ENCODE measurements at regions not wholly inside any gene's neighbourhood (a gene's known extent, or its start where the extent isn't known, plus 50 kb on each side); places are given as distances from the start of the nearest gene placed in this dataset.
"Not testable (repeated sequence)": the region's sequence is repeated elsewhere in the genome, so short reads cannot be mapped to it uniquely, and the experiment has no call there.

DNA sequence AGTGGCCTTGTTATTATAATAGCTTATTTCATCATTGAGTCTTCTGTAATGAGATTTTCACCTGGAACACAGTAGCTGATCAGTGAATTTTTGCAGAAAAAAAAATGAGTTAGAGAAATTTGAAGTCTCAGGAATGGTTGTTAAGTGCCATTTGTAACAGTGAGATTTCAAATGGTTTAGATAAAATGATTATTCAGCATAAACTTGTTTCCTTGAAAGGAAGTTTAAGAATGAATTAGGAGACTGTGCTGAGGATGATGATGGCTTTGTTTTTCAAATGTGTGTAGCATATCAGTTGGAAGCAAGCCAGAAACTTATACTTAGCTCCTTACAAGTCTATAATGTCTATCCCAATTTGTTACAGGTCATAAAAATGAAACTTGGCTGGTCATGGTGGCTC is 225.1 kb downstream of the LRRC3B start:
- no peak overlapping the region for H3K4me3 ChIP-seq (ENCODE audit: low read length)
- no peaks in the 10 kb centered on the region for H3K4me1 ChIP-seq (ENCODE audit: control insufficient read depth, insufficient read depth, low read length)
- no peaks in the 10 kb centered on the region for H3K36me3 ChIP-seq (ENCODE audit: control insufficient read depth, insufficient read depth, low read length)
- H3K27ac ChIP-seq (ENCODE audit: low read length), result no peak overlapping the region
- no peak for DNase-seq
- H3K27me3 ChIP-seq (ENCODE audit: control insufficient read depth, insufficient read depth, low read length), result no peaks in the 10 kb centered on the region
- H3K9me3 ChIP-seq (ENCODE audit: control insufficient read depth, low read depth, low read length), result no peaks in the 10 kb centered on the region

DNA sequence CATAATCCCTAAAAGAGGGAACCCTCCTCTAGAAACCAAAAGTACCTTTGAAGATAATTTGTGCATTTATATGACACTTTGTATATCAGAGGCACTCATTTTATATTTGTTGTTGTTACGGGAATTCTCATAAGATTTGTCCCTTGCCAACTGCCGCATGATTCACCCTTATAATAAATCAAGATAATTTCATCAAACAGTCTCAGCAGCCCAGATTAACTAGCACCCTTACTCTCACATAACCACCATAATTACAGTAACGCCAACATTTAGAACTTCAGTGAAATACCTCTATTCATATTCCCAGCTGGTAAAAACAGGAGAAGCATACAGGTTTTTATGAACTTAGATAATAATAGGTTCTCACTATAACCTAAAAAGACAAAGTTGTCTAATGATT is 271.9 kb downstream of the LRRC3B start:
- 0% methylated on average over 1 of the region's 3 CpGs for WGBS (ENCODE audit: insufficient coverage, low lambda C conversion rate)
- no peak overlapping the region for H3K27ac ChIP-seq (ENCODE audit: low read length)
- no peaks in the 10 kb centered on the region for H3K4me1 ChIP-seq (ENCODE audit: control insufficient read depth, insufficient read depth, low read length)
- DNase-seq, result no peak
- no peaks in the 10 kb centered on the region for H3K27me3 ChIP-seq (ENCODE audit: control insufficient read depth, insufficient read depth, low read length)
- H3K4me3 ChIP-seq (ENCODE audit: low read length), result no peak overlapping the region
- H3K9me3 ChIP-seq (ENCODE audit: control insufficient read depth, low read depth, low read length), result no peaks in the 10 kb centered on the region
- H3K36me3 ChIP-seq (ENCODE audit: control insufficient read depth, insufficient read depth, low read length), result no peaks in the 10 kb centered on the region

DNA sequence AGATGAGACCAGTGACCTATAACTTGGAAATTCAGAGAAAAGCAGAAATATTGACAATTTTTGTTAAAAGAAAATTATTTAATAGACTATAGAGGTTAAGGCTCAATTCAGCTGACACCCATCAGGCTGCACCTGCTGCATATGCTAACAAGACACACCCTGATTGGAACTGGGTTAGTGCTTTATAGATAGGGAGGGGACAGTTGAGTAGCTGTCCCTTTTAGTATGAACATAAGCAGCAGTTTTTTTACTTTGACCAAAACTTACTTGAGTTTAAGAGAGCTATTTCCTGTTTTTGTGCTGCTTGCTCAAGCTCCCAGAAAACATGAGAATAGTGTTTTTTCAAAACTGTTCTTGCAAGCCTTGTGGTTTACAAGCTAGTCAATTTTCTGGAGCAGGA is 292.6 kb downstream of the LRRC3B start:
- Histone ChIP-seq H3K4me1 (ENCODE audit: control insufficient read depth, insufficient read depth, low read length) (no peaks in the 10 kb centered on the region), H3K27me3 (ENCODE audit: control insufficient read depth, insufficient read depth, low read length) (no peaks in the 10 kb centered on the region), H3K36me3 (ENCODE audit: control insufficient read depth, insufficient read depth, low read length) (no peaks in the 10 kb centered on the region), H3K9me3 (ENCODE audit: control insufficient read depth, low read depth, low read length) (no peaks in the 10 kb centered on the region), H3K27ac (ENCODE audit: low read length) (no peak overlapping the region), H3K4me3 (ENCODE audit: low read length) (no peak overlapping the region)
- no peak for DNase-seq

DNA sequence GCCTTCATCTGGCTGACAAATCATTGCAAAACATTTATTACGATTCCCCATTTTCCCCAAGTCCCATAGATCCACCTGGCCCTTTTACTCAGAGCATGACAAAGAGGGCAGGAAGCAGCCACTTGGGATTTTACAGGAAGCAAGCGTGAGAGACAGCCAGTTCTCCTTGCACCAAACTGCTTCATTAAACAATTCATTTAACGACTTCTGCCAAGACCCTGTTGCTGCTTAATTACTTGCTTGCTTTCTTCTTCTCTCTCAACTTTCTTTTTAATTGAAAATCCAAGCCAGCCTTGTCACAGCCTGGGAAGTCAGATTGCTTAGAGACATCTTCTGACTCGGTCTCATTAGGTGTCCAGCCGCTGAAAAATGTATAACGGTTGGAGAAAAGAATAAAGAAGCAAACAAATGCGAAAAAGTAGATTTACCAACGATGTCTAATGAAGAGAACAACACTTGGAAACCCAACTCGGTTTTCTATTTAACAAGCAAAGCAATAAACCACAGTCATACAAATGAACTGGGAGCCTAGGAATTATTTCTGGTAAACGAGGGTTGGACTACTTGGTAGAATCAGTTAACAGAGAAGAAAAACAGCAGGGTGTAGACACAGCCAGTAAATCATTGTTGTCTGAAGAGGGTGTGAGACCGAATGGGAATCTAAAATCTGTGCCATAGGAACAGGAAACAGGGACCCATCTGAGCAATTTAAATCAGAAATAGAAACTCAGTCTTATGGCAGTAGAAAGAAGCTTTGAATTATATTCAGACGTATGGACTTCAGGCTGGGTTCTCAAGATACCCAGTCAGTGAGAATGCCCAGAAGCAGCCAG is 298.3 kb downstream of the LRRC3B start:
- peak; percentile 6 to 17 for DNase-seq
- no peak overlapping the region for H3K4me3 ChIP-seq (ENCODE audit: low read length)
- no peaks in the 10 kb centered on the region for H3K4me1 ChIP-seq (ENCODE audit: control insufficient read depth, insufficient read depth, low read length)
- H3K36me3 ChIP-seq (ENCODE audit: control insufficient read depth, insufficient read depth, low read length), result no peaks in the 10 kb centered on the region
- H3K9me3 ChIP-seq (ENCODE audit: control insufficient read depth, low read depth, low read length), result no peaks in the 10 kb centered on the region
- H3K27ac ChIP-seq (ENCODE audit: low read length), result no peak overlapping the region
- 78% methylated on average over 5 of the region's 12 CpGs for WGBS (ENCODE audit: insufficient coverage, low lambda C conversion rate)
- H3K27me3 ChIP-seq (ENCODE audit: control insufficient read depth, insufficient read depth, low read length), result no peaks in the 10 kb centered on the region

GRCh38 chr3:26931896-26932295 is 309.3 kb downstream of the LRRC3B start:
- Histone ChIP-seq H3K36me3 (ENCODE audit: control insufficient read depth, insufficient read depth, low read length) (no peaks in the 10 kb centered on the region), H3K4me3 (ENCODE audit: low read length) (no peak overlapping the region), H3K27me3 (ENCODE audit: control insufficient read depth, insufficient read depth, low read length) (no peaks in the 10 kb centered on the region), H3K27ac (ENCODE audit: low read length) (no peak overlapping the region), H3K4me1 (ENCODE audit: control insufficient read depth, insufficient read depth, low read length) (no peaks in the 10 kb centered on the region), H3K9me3 (ENCODE audit: control insufficient read depth, low read depth, low read length) (no peaks in the 10 kb centered on the region)
- no peak for DNase-seq
- 0% methylated on average over 1 of the region's 1 CpG for WGBS (ENCODE audit: insufficient coverage, low lambda C conversion rate)

- H3K9me3 ChIP-seq (ENCODE audit: control insufficient read depth, low read depth, low read length), result no peaks in the 10 kb centered on the region
- no peaks in the 10 kb centered on the region for H3K36me3 ChIP-seq (ENCODE audit: control insufficient read depth, insufficient read depth, low read length)
- no CpG with 5 or more reads among the region's 3 CpGs for WGBS (ENCODE audit: insufficient coverage, low lambda C conversion rate)
- no peak overlapping the region for H3K4me3 ChIP-seq (ENCODE audit: low read length)
- no peaks in the 10 kb centered on the region for H3K4me1 ChIP-seq (ENCODE audit: control insufficient read depth, insufficient read depth, low read length)
- H3K27ac ChIP-seq (ENCODE audit: low read length), result no peak overlapping the region
- no peaks in the 10 kb centered on the region for H3K27me3 ChIP-seq (ENCODE audit: control insufficient read depth, insufficient read depth, low read length)
- no peak for DNase-seq
Measured at GRCh38 chr3:26932752-26933151, 310.2 kb downstream of the LRRC3B start.

GRCh38 chr3:26945480-26945879 is 322.9 kb downstream of the LRRC3B start:
- not testable (repeated sequence) for H3K4me3 ChIP-seq (ENCODE audit: low read length); H3K27me3 ChIP-seq (ENCODE audit: control insufficient read depth, insufficient read depth, low read length); H3K9me3 ChIP-seq (ENCODE audit: control insufficient read depth, low read depth, low read length); DNase-seq; H3K4me1 ChIP-seq (ENCODE audit: control insufficient read depth, insufficient read depth, low read length); H3K36me3 ChIP-seq (ENCODE audit: control insufficient read depth, insufficient read depth, low read length); H3K27ac ChIP-seq (ENCODE audit: low read length)
- WGBS (ENCODE audit: insufficient coverage, low lambda C conversion rate), result 80% methylated on average over 1 of the region's 4 CpGs

DNA sequence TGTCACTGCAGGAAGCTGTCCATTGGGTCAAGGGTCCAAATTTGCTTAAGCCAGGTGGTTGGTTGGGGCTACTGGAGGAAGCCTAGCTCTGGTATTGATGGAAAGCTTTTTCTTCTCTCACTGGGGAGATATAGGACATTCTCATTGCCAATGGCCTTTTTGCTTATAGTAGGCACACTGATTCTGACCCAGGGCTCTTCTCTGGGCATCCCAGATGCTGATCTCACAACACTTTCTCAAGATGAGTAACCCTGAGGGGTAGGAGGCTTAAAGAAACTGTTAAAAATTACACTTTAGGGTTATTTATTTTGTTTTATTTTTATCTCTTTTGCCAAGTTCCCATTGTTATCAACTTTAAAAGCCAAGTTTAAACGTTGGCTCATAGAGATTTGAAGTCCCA is 337.8 kb downstream of the LRRC3B start:
- Histone ChIP-seq H3K27me3 (ENCODE audit: control insufficient read depth, insufficient read depth, low read length) (no peaks in the 10 kb centered on the region), H3K9me3 (ENCODE audit: control insufficient read depth, low read depth, low read length) (no peaks in the 10 kb centered on the region), H3K4me3 (ENCODE audit: low read length) (no peak overlapping the region), H3K27ac (ENCODE audit: low read length) (no peak overlapping the region), H3K4me1 (ENCODE audit: control insufficient read depth, insufficient read depth, low read length) (no peaks in the 10 kb centered on the region), H3K36me3 (ENCODE audit: control insufficient read depth, insufficient read depth, low read length) (no peaks in the 10 kb centered on the region)
- no peak for DNase-seq
- WGBS (ENCODE audit: insufficient coverage, low lambda C conversion rate), result 27% methylated on average over 1 of the region's 1 CpG

DNA sequence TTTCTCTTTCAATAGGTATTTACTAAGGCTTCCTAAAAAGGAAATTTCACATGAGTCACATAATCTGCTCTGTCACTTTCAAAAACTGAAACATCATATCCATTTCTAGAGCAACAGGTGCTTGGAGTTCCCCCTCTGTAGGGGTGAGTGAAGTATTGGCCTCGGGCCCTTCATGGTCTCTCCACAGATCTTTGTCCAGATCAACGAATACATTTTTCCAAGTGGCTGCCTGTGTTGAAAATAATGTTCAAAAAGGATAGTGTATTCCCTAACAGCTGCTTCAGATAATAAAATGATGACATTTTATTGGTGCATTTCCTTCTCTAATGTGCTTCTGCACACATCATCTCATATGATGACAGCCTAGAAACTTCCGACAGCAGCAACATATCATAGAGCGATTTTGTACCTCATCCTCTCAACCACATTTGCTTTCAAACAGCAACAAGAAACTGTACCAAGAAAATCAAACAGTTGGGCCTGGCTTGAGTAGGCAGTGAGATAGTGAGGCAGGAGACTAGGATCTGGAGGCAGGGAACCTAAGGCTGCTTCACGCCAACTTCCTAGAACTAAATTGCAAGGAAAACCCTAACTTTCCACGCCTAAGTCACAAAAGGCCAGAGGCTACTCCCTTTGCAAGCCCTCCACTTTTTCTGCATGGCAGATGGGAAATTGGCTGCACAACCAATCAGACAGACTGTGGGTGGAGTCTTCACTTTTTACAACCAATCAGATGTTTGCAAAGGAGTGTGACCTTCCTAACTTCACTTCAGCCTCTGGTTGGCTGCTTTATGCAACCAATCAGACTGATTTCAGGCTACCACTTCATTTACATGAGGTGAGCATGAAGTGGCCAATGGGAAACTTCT is 340.2 kb downstream of the LRRC3B start:
- Histone ChIP-seq H3K27ac (ENCODE audit: low read length) (no peak overlapping the region), H3K4me1 (ENCODE audit: control insufficient read depth, insufficient read depth, low read length) (no peaks in the 10 kb centered on the region), H3K4me3 (ENCODE audit: low read length) (no peak overlapping the region), H3K27me3 (ENCODE audit: control insufficient read depth, insufficient read depth, low read length) (no peaks in the 10 kb centered on the region), H3K9me3 (ENCODE audit: control insufficient read depth, low read depth, low read length) (no peaks in the 10 kb centered on the region), H3K36me3 (ENCODE audit: control insufficient read depth, insufficient read depth, low read length) (no peaks in the 10 kb centered on the region)
- no peak for DNase-seq
- no CpG with 5 or more reads among the region's 6 CpGs for WGBS (ENCODE audit: insufficient coverage, low lambda C conversion rate)

- no peaks in the 10 kb centered on the region for H3K36me3 ChIP-seq (ENCODE audit: control insufficient read depth, insufficient read depth, low read length)
- H3K4me3 ChIP-seq (ENCODE audit: low read length), result no peak overlapping the region
- no peaks in the 10 kb centered on the region for H3K4me1 ChIP-seq (ENCODE audit: control insufficient read depth, insufficient read depth, low read length)
- H3K9me3 ChIP-seq (ENCODE audit: control insufficient read depth, low read depth, low read length), result no peaks in the 10 kb centered on the region
- DNase-seq, result no peak
- H3K27me3 ChIP-seq (ENCODE audit: control insufficient read depth, insufficient read depth, low read length), result no peaks in the 10 kb centered on the region
- WGBS (ENCODE audit: insufficient coverage, low lambda C conversion rate), result no CpG with 5 or more reads among the region's 5 CpGs
- no peak overlapping the region for H3K27ac ChIP-seq (ENCODE audit: low read length)
Measured at GRCh38 chr3:26963361-26963743, 340.8 kb downstream of the LRRC3B start.

DNA sequence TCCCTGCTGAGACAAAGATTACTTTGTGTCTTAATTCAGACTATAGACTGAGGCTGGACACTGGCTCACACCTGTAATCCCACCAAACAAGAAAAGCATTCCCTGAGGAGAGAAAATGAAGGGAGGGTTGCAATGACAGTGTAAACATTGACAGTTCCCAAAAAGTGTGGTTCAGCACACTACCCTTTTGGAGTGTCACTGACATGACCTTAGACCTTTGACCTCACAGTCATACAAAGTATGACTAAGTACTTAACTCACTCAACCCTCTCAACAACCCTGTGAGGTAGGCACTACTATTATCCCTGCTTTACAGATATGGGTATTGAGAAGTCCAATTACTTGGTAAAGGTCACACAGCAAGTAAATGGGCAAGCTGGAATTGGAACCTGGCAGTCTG is 341.7 kb downstream of the LRRC3B start:
- Histone ChIP-seq H3K4me1 (ENCODE audit: control insufficient read depth, insufficient read depth, low read length) (no peaks in the 10 kb centered on the region), H3K27me3 (ENCODE audit: control insufficient read depth, insufficient read depth, low read length) (no peaks in the 10 kb centered on the region), H3K4me3 (ENCODE audit: low read length) (no peak overlapping the region), H3K36me3 (ENCODE audit: control insufficient read depth, insufficient read depth, low read length) (no peaks in the 10 kb centered on the region), H3K27ac (ENCODE audit: low read length) (no peak overlapping the region), H3K9me3 (ENCODE audit: control insufficient read depth, low read depth, low read length) (no peaks in the 10 kb centered on the region)
- no peak for DNase-seq
